WTC11 (cell line): ENCODE measurements at regions not wholly inside any gene's neighbourhood (a gene's known extent, or its start where the extent isn't known, plus 50 kb on each side); places are given as distances from the start of the nearest gene placed in this dataset.

ENCODE experiments used
- ATAC-seq: fragments of 200-7000 bp; cut with Tn5 transposase; 2 replicates; pipeline ENCODE4 v1.10.0; 2021; ENCODE audit warnings: mild to moderate bottlenecking, moderate library complexity
- CTCF ChIA-PET: fragments of 300-600 bp; sonication (Branson Sonifier 250); formaldehyde crosslinking; loops from one replicate; lab custom pipeline; 2021; ENCODE audit warnings: antibody characterized with exemption; lab: Charles Lee
- POLR2A ChIA-PET: fragments of 350-600 bp; sonication (Branson Sonifier 250); formaldehyde crosslinking; loops from one replicate; lab custom pipeline; 2021; ENCODE audit warnings: antibody characterized with exemption; lab: Charles Lee
- DNase-seq: peaks from one replicate; pipeline ENCODE4 v3.0.0; 2021; ENCODE audit warnings: low spot score
- H3K27ac Mint-ChIP-seq: 2 replicates; pipeline ENCODE4 v1.8.0; 2021; ENCODE audit warnings: mixed read lengths
- H3K27me3 Mint-ChIP-seq: 2 replicates; pipeline ENCODE4 v1.8.0; 2021; ENCODE audit warnings: low read depth, mild to moderate bottlenecking, moderate library complexity, mixed read lengths
- H3K36me3 Mint-ChIP-seq: 2 replicates; pipeline ENCODE4 v1.8.0; 2021; ENCODE audit warnings: mixed read lengths
- H3K4me1 Mint-ChIP-seq: 2 replicates; pipeline ENCODE4 v1.8.0; 2022; ENCODE audit warnings: mixed read lengths
- H3K4me3 Mint-ChIP-seq: 2 replicates; pipeline ENCODE4 v1.8.0; 2021; ENCODE audit warnings: mild to moderate bottlenecking, moderate library complexity, mixed read lengths
- H3K9me3 Mint-ChIP-seq: 2 replicates; pipeline ENCODE4 v1.8.0; 2021; ENCODE audit warnings: mixed read lengths
- ATF1 ChIP-seq: sonication (generic); formaldehyde crosslinking; IDR thresholded peaks from 2 replicates; pipeline ENCODE4 v1.8.1; 2023; ENCODE audit warnings: mild to moderate bottlenecking, moderate library complexity, missing genetic modification reagents
- CREB1 ChIP-seq: sonication (generic); formaldehyde crosslinking; IDR thresholded peaks from 2 replicates; pipeline ENCODE4 v1.8.0; 2023; ENCODE audit warnings: mild to moderate bottlenecking, missing genetic modification reagents
- CREM ChIP-seq: sonication (generic); formaldehyde crosslinking; IDR thresholded peaks from 2 replicates; pipeline ENCODE4 v1.8.1; 2022; ENCODE audit warnings: mild to moderate bottlenecking, missing genetic modification reagents, moderate library complexity
- GABPB1 ChIP-seq: sonication (generic); formaldehyde crosslinking; IDR thresholded peaks from 2 replicates; pipeline ENCODE4 v1.8.1; 2023; ENCODE audit warnings: mild to moderate bottlenecking, missing genetic modification reagents
- JAZF1 ChIP-seq: fragments of 250-450 bp; sonication (Bioruptor Pico); IDR thresholded peaks from 2 replicates; pipeline ENCODE4 v1.9.0; 2021; ENCODE audit warnings: moderate library complexity, mild to moderate bottlenecking, inconsistent platforms
- JUN ChIP-seq: sonication (generic); formaldehyde crosslinking; IDR thresholded peaks from 2 replicates; pipeline ENCODE4 v1.8.0; 2023; ENCODE audit warnings: mild to moderate bottlenecking, missing genetic modification reagents
- MXD4 ChIP-seq: fragments of 250-450 bp; sonication (Bioruptor Pico); IDR thresholded peaks from 2 replicates; pipeline ENCODE4 v1.8.0; 2021; ENCODE audit warnings: mild to moderate bottlenecking, moderate library complexity, borderline replicate concordance
- PRRX2 ChIP-seq: fragments of 250-450 bp; sonication (Bioruptor Pico); IDR thresholded peaks from 2 replicates; pipeline ENCODE4 v1.8.0; 2021; ENCODE audit warnings: mild to moderate bottlenecking
- ZNF232 ChIP-seq: sonication (generic); formaldehyde crosslinking; IDR thresholded peaks from 2 replicates; pipeline ENCODE4 v1.8.0; 2022; ENCODE audit warnings: mild to moderate bottlenecking, missing genetic modification reagents
- TF ChIP-seq, protein P1 (sequence below): sonication (generic); formaldehyde crosslinking; IDR thresholded peaks from 2 replicates; pipeline ENCODE4 v1.8.0; 2022; ENCODE audit warnings: missing genetic modification reagents
- TF ChIP-seq, protein P2 (sequence below): sonication (generic); formaldehyde crosslinking; IDR thresholded peaks from 2 replicates; pipeline ENCODE4 v1.8.0; 2022; ENCODE audit warnings: mild to moderate bottlenecking, missing genetic modification reagents
- TF ChIP-seq, protein P3 (sequence below): sonication (generic); formaldehyde crosslinking; conservative IDR thresholded peaks from 2 replicates; pipeline ENCODE4 v1.8.1; 2022; ENCODE audit warnings: mild to moderate bottlenecking, missing genetic modification reagents
- TF ChIP-seq, protein P4 (sequence below): sonication (generic); formaldehyde crosslinking; IDR thresholded peaks from 2 replicates; pipeline ENCODE4 v1.8.1; 2023; ENCODE audit warnings: mild to moderate bottlenecking, moderate library complexity, missing genetic modification reagents
- TF ChIP-seq, protein P5 (sequence below): fragments of 250-450 bp; sonication (Bioruptor Pico); conservative IDR thresholded peaks from 2 replicates; pipeline ENCODE4 v1.9.0; 2021; ENCODE audit warnings: mild to moderate bottlenecking
- TF ChIP-seq, protein P6 (sequence below): sonication (generic); formaldehyde crosslinking; IDR thresholded peaks from 2 replicates; pipeline ENCODE4 v1.8.1; 2022; ENCODE audit warnings: low read depth, missing genetic modification reagents, borderline replicate concordance

DNA sequence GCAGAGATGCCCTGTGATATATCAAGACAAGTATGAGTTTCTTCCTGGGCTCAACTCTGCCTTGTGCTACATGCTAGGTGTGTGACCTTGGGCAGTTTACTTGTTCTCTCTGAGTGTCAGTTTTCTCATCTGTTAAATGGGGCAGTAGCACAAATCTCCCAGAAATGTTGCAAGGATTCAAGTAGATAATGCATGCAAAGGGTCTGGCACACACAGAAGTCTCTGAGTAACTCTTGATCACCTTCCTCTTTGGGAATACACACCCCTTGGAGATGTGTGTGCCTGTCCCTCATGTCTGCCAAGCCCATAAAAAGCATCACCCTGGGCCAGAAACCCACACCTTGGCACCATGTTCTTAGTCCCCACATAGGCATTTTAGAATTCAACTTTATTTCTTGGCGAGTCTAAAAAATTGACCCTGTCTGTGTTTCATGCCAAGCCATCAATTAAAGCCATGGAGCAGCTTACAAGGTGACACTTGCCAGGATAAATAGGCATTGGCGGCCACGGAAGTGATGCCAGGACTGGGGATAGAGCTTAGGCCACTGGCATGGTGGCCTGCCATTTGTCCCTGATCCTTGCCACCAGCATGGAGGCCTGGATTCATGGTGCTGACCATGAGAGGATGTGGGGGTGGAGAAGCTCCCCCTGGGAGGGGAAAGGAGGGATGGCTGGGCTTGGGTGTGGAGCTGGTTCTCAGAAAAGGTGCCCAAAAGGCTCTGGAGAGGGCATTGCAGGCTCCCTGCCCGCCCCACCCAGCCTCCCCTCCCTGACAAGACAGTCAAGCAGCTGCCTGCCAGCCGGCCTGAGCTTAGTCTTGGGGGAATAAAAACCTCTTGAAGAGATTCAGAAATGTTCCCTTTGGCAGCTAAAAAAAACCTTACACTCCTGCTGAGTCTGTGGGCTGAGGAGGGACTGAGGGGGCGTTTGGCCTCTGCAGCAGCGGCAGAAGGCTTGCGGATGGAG, 118.0 kb upstream of the IPO9 start (continued):
- TF ChIP-seq, protein P1, sequence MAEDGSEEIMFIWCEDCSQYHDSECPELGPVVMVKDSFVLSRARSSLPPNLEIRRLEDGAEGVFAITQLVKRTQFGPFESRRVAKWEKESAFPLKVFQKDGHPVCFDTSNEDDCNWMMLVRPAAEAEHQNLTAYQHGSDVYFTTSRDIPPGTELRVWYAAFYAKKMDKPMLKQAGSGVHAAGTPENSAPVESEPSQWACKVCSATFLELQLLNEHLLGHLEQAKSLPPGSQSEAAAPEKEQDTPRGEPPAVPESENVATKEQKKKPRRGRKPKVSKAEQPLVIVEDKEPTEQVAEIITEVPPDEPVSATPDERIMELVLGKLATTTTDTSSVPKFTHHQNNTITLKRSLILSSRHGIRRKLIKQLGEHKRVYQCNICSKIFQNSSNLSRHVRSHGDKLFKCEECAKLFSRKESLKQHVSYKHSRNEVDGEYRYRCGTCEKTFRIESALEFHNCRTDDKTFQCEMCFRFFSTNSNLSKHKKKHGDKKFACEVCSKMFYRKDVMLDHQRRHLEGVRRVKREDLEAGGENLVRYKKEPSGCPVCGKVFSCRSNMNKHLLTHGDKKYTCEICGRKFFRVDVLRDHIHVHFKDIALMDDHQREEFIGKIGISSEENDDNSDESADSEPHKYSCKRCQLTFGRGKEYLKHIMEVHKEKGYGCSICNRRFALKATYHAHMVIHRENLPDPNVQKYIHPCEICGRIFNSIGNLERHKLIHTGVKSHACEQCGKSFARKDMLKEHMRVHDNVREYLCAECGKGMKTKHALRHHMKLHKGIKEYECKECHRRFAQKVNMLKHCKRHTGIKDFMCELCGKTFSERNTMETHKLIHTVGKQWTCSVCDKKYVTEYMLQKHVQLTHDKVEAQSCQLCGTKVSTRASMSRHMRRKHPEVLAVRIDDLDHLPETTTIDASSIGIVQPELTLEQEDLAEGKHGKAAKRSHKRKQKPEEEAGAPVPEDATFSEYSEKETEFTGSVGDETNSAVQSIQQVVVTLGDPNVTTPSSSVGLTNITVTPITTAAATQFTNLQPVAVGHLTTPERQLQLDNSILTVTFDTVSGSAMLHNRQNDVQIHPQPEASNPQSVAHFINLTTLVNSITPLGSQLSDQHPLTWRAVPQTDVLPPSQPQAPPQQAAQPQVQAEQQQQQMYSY (CRISPR knock-in tag), result no peak

- Mint-ChIP-seq H3K4me3 (no peak overlapping the region), H3K4me1 (peaks cover 4% of the 10 kb centered on the region), H3K27me3 (no peaks in the 10 kb centered on the region), H3K36me3 (no peaks in the 10 kb centered on the region), H3K9me3 (no peaks in the 10 kb centered on the region)
- CTCF ChIA-PET, result interaction anchor here (0.6 to 15.4 kb wide), 7 partner anchors 28 to 181 kb away, joined by 3 to 378 read pairs (median 3); no protein-coding TSS in a partner anchor
- DNase-seq, result no peak
- POLR2A ChIA-PET, result no interaction called here
- TF ChIP-seq GABPB1 (no peak), JUN (CRISPR knock-in tag) (no peak), MXD4 (no peak), CREM (CRISPR knock-in tag) (no peak), CREB1 (CRISPR knock-in tag) (no peak), ZNF232 (CRISPR knock-in tag) (no peak), ATF1 (no peak), PRRX2 (CRISPR knock-in tag) (no peak), JAZF1 (CRISPR knock-in tag) (no peak)
- TF ChIP-seq, protein P2, sequence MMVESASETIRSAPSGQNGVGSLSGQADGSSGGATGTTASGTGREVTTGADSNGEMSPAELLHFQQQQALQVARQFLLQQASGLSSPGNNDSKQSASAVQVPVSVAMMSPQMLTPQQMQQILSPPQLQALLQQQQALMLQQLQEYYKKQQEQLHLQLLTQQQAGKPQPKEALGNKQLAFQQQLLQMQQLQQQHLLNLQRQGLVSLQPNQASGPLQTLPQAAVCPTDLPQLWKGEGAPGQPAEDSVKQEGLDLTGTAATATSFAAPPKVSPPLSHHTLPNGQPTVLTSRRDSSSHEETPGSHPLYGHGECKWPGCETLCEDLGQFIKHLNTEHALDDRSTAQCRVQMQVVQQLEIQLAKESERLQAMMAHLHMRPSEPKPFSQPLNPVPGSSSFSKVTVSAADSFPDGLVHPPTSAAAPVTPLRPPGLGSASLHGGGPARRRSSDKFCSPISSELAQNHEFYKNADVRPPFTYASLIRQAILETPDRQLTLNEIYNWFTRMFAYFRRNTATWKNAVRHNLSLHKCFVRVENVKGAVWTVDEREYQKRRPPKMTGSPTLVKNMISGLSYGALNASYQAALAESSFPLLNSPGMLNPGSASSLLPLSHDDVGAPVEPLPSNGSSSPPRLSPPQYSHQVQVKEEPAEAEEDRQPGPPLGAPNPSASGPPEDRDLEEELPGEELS, result no peak
- TF ChIP-seq, protein P3, sequence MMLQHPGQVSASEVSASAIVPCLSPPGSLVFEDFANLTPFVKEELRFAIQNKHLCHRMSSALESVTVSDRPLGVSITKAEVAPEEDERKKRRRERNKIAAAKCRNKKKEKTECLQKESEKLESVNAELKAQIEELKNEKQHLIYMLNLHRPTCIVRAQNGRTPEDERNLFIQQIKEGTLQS (CRISPR knock-in tag), result no peak
- TF ChIP-seq, protein P4, sequence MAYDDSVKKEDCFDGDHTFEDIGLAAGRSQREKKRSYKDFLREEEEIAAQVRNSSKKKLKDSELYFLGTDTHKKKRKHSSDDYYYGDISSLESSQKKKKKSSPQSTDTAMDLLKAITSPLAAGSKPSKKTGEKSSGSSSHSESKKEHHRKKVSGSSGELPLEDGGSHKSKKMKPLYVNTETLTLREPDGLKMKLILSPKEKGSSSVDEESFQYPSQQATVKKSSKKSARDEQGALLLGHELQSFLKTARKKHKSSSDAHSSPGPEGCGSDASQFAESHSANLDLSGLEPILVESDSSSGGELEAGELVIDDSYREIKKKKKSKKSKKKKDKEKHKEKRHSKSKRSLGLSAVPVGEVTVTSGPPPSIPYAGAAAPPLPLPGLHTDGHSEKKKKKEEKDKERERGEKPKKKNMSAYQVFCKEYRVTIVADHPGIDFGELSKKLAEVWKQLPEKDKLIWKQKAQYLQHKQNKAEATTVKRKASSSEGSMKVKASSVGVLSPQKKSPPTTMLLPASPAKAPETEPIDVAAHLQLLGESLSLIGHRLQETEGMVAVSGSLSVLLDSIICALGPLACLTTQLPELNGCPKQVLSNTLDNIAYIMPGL, result no peak
- TF ChIP-seq, protein P5, sequence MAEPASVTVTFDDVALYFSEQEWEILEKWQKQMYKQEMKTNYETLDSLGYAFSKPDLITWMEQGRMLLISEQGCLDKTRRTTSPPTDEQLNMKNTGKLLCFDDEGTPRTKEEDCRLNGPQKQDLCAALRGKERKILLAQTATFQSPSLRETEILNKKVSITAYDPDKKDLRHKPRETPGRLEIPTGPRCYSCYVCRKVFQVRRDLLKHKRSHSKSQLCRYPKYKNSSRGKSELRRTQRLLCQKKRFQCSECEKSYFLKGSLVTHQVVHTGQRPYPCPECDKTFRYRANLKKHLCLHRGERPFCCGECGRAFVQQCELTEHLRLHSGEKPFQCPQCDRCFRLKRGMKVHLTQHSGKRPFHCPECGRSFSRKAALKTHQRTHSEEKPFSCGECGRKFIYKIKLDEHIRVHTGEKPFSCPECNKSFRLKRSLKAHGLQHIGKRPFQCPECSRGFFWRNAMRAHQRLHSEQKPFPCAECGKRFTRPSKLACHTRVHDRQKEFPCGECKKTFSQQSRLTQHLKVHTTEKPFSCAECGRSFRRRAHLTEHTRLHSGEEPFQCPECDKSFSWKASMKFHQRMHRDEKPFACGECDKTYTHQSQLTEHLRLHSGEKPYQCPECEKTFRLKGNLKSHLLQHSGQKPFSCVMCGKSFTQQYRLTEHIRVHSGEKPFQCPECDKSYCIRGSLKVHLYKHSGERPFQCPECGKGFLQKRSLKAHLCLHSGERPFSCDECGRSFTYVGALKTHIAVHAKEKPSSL (CRISPR knock-in tag), result no peak
- TF ChIP-seq, protein P6, sequence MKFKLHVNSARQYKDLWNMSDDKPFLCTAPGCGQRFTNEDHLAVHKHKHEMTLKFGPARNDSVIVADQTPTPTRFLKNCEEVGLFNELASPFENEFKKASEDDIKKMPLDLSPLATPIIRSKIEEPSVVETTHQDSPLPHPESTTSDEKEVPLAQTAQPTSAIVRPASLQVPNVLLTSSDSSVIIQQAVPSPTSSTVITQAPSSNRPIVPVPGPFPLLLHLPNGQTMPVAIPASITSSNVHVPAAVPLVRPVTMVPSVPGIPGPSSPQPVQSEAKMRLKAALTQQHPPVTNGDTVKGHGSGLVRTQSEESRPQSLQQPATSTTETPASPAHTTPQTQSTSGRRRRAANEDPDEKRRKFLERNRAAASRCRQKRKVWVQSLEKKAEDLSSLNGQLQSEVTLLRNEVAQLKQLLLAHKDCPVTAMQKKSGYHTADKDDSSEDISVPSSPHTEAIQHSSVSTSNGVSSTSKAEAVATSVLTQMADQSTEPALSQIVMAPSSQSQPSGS, result no peak
- TF ChIP-seq, all 79 proteins: peak for 0
- ATAC-seq, result no peak
- no peak overlapping the region for H3K27ac Mint-ChIP-seq
Measured at GRCh38 chr1:201711811-201712210, 117.1 kb upstream of the IPO9 start.
